Endothelial cell of umbilical vein (primary cell): ENCODE measurements at regions not wholly inside any gene's neighbourhood (a gene's known extent, or its start where the extent isn't known, plus 50 kb on each side); places are given as distances from the start of the nearest gene placed in this dataset.

ENCODE experiments used
- BruUV-seq: library from RNA; stranded (reverse); fragments of 400-500 nt; replicated peaks from 2 replicates; lab custom pipeline; 2021; lab: Mats Ljungman, UMichigan
- CTCF ChIA-PET: fragments of 300-600, 350-600 bp; sonication (Branson Sonifier 250); formaldehyde crosslinking; loops from one replicate; lab custom pipeline; 2021; ENCODE audit warnings: antibody characterized with exemption, inconsistent platforms; lab: Charles Lee
- POLR2A ChIA-PET: fragments of 300-600, 350-600 bp; sonication (Branson Sonifier 250); formaldehyde crosslinking; loops from one replicate; lab custom pipeline; 2021; ENCODE audit warnings: antibody characterized with exemption, inconsistent platforms; lab: Charles Lee
- DNase-seq: peaks from one replicate; pipeline ENCODE4 v3.0.0-alpha.2; 2011; ENCODE audit warnings: low read depth, low spot score
- FAIRE-seq: peaks from 2 replicates; lab custom pipeline; 2011; peaks lifted over from hg19 to GRCh38; lab: Jason Lieb, UNC
- H2AFZ ChIP-seq: 2 replicates; pipeline ENCODE4 v1.6.0; 2012; ENCODE audit warnings: low read depth, low read length, control low read depth, inconsistent platforms
- H3K27ac ChIP-seq: 2 replicates; pipeline ENCODE4 v1.5.1; 2011; ENCODE audit warnings: low read depth, mild to moderate bottlenecking, control low read depth, low read length, moderate library complexity; ENCODE audit not compliant: insufficient read depth
- H3K27me3 ChIP-seq, 2 experiments: 2 replicates each; pipeline versions ENCODE4 v1.6.0 to v1.6.1; 2011; ENCODE audit warnings: low read length in 2 of 2, mixed read lengths in 1 of 2; ENCODE audit not compliant: control insufficient read depth in 2 of 2, insufficient read depth in 2 of 2
- H3K36me3 ChIP-seq, 2 experiments: 2 replicates in 1 of 2; 3 replicates in 1 of 2; pipeline ENCODE4 v1.5.1; 2011; ENCODE audit warnings: low read length in 2 of 2, mild to moderate bottlenecking in 1 of 2, moderate library complexity in 1 of 2; ENCODE audit not compliant: control insufficient read depth in 2 of 2, insufficient read depth in 2 of 2; ENCODE audit errors: extremely low read depth in 1 of 2
- H3K4me1 ChIP-seq: 3 replicates; pipeline ENCODE4 v1.5.1; 2011; ENCODE audit warnings: mild to moderate bottlenecking, low read length; ENCODE audit not compliant: control insufficient read depth, insufficient read depth; ENCODE audit errors: extremely low read depth
- H3K4me2 ChIP-seq: 2 replicates; pipeline ENCODE4 v1.6.1; 2011; ENCODE audit warnings: low read length, control low read depth, mixed read lengths; ENCODE audit not compliant: insufficient read depth
- H3K4me3 ChIP-seq, 3 experiments: fragments of 200-600 bp in 1 of 3; sonication (generic), shearing (Covaris generic) in 1 of 3; replicated peaks in 1 of 3; 2 replicates each; pipeline ENCODE4 v1.5.1; 2011 to 2016; ENCODE audit warnings: control low read depth in 3 of 3, low read length in 3 of 3, mild to moderate bottlenecking in 2 of 3, inconsistent platforms in 1 of 3, low read depth in 1 of 3, moderate library complexity in 1 of 3; ENCODE audit not compliant: insufficient read depth in 1 of 3
- H3K79me2 ChIP-seq: 2 replicates; pipeline ENCODE4 v1.6.0; 2012; ENCODE audit warnings: low read length, inconsistent platforms; ENCODE audit not compliant: control insufficient read depth, insufficient read depth
- H3K9ac ChIP-seq: replicated peaks from 2 replicates; pipeline ENCODE3; 2011; ENCODE audit warnings: low read length, control low read depth; ENCODE audit not compliant: insufficient read depth; ENCODE audit errors: extremely low read depth
- H3K9me1 ChIP-seq: replicated peaks from 3 replicates; pipeline ENCODE4 v1.6.0; 2011; ENCODE audit warnings: mild to moderate bottlenecking, low read length; ENCODE audit not compliant: control insufficient read depth, insufficient read depth; ENCODE audit errors: extremely low read depth
- H3K9me3 ChIP-seq: replicated peaks from 2 replicates; pipeline ENCODE4 v1.5.1; 2012; ENCODE audit warnings: low read length, inconsistent platforms; ENCODE audit not compliant: control insufficient read depth, insufficient read depth
- H4K20me1 ChIP-seq: replicated peaks from 2 replicates; pipeline ENCODE3; 2011; ENCODE audit warnings: mild to moderate bottlenecking, low read length; ENCODE audit not compliant: control insufficient read depth, insufficient read depth; ENCODE audit errors: extremely low read depth
- EZH2 ChIP-seq: IDR thresholded peaks from 2 replicates; pipeline ENCODE4 v1.6.1; 2012; ENCODE audit warnings: borderline replicate concordance, low read depth, mild to moderate bottlenecking, moderate library complexity, low read length, inconsistent platforms; ENCODE audit not compliant: severe bottlenecking
- FOS ChIP-seq: IDR thresholded peaks from 2 replicates; pipeline ENCODE4 v1.6.1; 2011; ENCODE audit warnings: mild to moderate bottlenecking, low read length, moderate library complexity, borderline replicate concordance; ENCODE audit not compliant: insufficient read depth
- GATA2 ChIP-seq: IDR thresholded peaks from 2 replicates; pipeline ENCODE4 v1.7.0; 2011; ENCODE audit warnings: low read depth, mild to moderate bottlenecking, moderate library complexity, mixed read lengths, low read length; ENCODE audit not compliant: insufficient read length, insufficient read depth
- JUN ChIP-seq: IDR thresholded peaks from 2 replicates; pipeline ENCODE4 v1.6.1; 2011; ENCODE audit warnings: borderline replicate concordance, low read depth; ENCODE audit not compliant: insufficient read length, insufficient read depth
- MYC ChIP-seq: IDR thresholded peaks from one replicate; pipeline ENCODE4 v1.6.1; 2011; ENCODE audit warnings: mild to moderate bottlenecking, low read depth, low read length
- POLR2A ChIP-seq: IDR thresholded peaks from 2 replicates; pipeline ENCODE4 v1.6.1; 2012; ENCODE audit warnings: low read depth, mild to moderate bottlenecking, control low read depth, low read length
- POLR2AphosphoS5 ChIP-seq: IDR thresholded peaks from 2 replicates; pipeline ENCODE4 v1.6.1; 2012; ENCODE audit warnings: low read depth, mild to moderate bottlenecking, control low read depth, low read length, moderate library complexity; ENCODE audit not compliant: insufficient read depth
- dilution Hi-C: fragments of 300-500 bp; cut with MboI; formaldehyde crosslinking; loops from one replicate; pipeline ENCODE4 v1.15.0; 2019; ENCODE audit warnings: low sequenced_read_pairs; ENCODE audit not compliant: extremely low pct_ligation_motif_present
- intact Hi-C: fragments of 100-400 bp; cut with micrococcal nuclease; formaldehyde crosslinking; loops from one replicate; pipeline ENCODE4 v1.10.0; 2022
- TF ChIP-seq, protein P1 (sequence below): IDR thresholded peaks from 2 replicates; pipeline ENCODE4 v1.6.1; 2011; ENCODE audit not compliant: insufficient read depth, insufficient read length
- TF ChIP-seq, protein P2 (sequence below), 2 donors: IDR thresholded peaks; 1 replicate in 1 of 2; 2 replicates in 1 of 2; pipeline ENCODE4 v1.5.1; 2011; ENCODE audit warnings: low read length in 2 of 2, mild to moderate bottlenecking in 2 of 2, moderate library complexity in 2 of 2, control low read depth in 1 of 2, inconsistent platforms in 1 of 2, low read depth in 1 of 2; ENCODE audit not compliant: insufficient read depth in 1 of 2; ENCODE audit errors: extremely low read depth in 1 of 2

DNA sequence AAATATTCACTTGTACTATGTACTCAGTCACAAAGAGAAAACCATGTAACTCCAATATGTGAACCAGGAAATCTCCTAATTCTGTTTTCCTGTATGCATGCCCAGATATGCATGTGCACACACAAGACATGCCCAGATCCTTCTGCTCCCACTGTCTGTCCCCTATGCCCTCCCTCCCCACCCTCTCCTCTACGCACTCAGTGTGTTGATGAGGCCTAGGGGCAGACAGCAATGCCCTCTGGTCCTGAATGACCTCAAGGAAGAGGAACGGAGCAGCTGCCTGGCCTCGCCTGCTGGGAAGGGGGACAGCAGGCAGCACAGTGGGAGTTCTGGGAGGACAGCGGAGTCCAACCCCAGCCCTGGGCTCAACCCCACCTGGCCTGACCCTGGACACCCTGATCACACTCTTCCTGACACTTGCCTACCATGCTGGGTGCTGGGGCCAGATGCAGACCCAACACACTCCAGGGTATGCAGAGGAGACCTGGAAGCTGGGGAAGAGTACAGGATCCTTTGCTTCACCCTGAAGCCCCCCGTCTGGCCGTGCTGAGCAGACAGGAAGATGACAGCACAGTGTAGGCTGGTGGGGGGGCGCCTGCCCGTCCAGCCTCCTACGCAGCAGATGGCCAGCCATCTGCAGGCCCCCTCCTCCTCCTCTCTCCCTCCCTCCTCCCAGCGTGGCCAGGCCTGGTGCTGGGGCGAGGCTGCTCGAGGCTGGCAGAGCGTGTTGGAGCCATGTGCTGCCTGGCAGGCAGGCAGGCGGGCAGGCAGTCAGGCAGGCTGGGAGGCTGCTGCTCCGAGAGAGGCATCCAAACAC lies 106.6 kb upstream of the NCOR2 start:
- H3K27ac ChIP-seq: no peak overlapping the region

More for the DNA sequence above, 106.6 kb upstream of the NCOR2 start:
- no TSS peak for BruUV-seq
- Histone ChIP-seq H3K36me3 (no peaks in the 10 kb centered on the region), H3K4me2 (no peak overlapping the region), H3K9ac (no peak overlapping the region), H3K27me3 (no peaks in the 10 kb centered on the region), H3K9me3 (no peaks in the 10 kb centered on the region), H4K20me1 (no peaks in the 10 kb centered on the region), H3K4me1 (peaks cover 6% of the 10 kb centered on the region), H2AFZ (no peak overlapping the region), H3K4me3 (no peak overlapping the region), H3K79me2 (no peaks in the 10 kb centered on the region), H3K9me1 (no peaks in the 10 kb centered on the region)
- intact Hi-C loops: no loop called here
- FAIRE-seq: no peak
- ChIA-PET CTCF (no interaction called here), POLR2A (no interaction called here)
- no peak for DNase-seq
- dilution Hi-C loops: no loop called here
- TF ChIP-seq POLR2AphosphoS5 (no peak), FOS (no peak), POLR2A (no peak), EZH2 (no peak), GATA2 (no peak), MYC (no peak), JUN (no peak)
- TF ChIP-seq, protein P1, sequence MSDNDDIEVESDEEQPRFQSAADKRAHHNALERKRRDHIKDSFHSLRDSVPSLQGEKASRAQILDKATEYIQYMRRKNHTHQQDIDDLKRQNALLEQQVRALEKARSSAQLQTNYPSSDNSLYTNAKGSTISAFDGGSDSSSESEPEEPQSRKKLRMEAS: no peak
- TF ChIP-seq, protein P2, sequence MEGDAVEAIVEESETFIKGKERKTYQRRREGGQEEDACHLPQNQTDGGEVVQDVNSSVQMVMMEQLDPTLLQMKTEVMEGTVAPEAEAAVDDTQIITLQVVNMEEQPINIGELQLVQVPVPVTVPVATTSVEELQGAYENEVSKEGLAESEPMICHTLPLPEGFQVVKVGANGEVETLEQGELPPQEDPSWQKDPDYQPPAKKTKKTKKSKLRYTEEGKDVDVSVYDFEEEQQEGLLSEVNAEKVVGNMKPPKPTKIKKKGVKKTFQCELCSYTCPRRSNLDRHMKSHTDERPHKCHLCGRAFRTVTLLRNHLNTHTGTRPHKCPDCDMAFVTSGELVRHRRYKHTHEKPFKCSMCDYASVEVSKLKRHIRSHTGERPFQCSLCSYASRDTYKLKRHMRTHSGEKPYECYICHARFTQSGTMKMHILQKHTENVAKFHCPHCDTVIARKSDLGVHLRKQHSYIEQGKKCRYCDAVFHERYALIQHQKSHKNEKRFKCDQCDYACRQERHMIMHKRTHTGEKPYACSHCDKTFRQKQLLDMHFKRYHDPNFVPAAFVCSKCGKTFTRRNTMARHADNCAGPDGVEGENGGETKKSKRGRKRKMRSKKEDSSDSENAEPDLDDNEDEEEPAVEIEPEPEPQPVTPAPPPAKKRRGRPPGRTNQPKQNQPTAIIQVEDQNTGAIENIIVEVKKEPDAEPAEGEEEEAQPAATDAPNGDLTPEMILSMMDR (IDR thresholded peaks at IDR 0.05; ENCODE audit: extremely low read depth in 1 of 2, insufficient read depth in 1 of 2, low read depth in 1 of 2, low read length in 2 of 2): no peak
